ENCODE measurements at regions not wholly inside any gene's neighbourhood (a gene's known extent, or its start where the extent isn't known, plus 50 kb on each side); places are given as distances from the start of the nearest gene placed in this dataset.
"Not testable (repeated sequence)": the region's sequence is repeated elsewhere in the genome, so short reads cannot be mapped to it uniquely, and the experiment has no call there.

GRCh38 chr10:133021963-133022775 lies 65.6 kb upstream of the ADGRA1 start:
- no peak for DNase-seq (ENCODE audit: extremely low read depth in 1 of 11, low read depth in 9 of 11, low spot score in 4 of 11)

- no peak for DNase-seq (ENCODE audit: extremely low read depth in 1 of 11, low read depth in 9 of 11, low spot score in 4 of 11)
Measured at GRCh38 chr10:133021116-133021962, 66.4 kb upstream of the ADGRA1 start.

GRCh38 chr10:133020193-133020817 lies 67.4 kb upstream of the ADGRA1 start:
- no peak for DNase-seq (ENCODE audit: extremely low read depth in 1 of 11, low read depth in 9 of 11, low spot score in 4 of 11)

GRCh38 chr10:133019651-133020050 lies 68.1 kb upstream of the ADGRA1 start:
- DNase-seq (ENCODE audit: extremely low read depth in 1 of 11, low read depth in 9 of 11, low spot score in 4 of 11) = no peak

- DNase-seq (ENCODE audit: extremely low read depth in 1 of 11, low read depth in 9 of 11, low spot score in 4 of 11) = no peak
Measured at GRCh38 chr10:133019191-133019590, 68.5 kb upstream of the ADGRA1 start.

- DNase-seq (ENCODE audit: extremely low read depth in 1 of 11, low read depth in 9 of 11, low spot score in 4 of 11) = no peak
Measured at GRCh38 chr10:133018491-133018890, 69.2 kb upstream of the ADGRA1 start.

GRCh38 chr10:133017203-133017601 lies 70.5 kb upstream of the ADGRA1 start:
- no peak for DNase-seq (ENCODE audit: extremely low read depth in 1 of 11, low read depth in 9 of 11, low spot score in 4 of 11)

- DNase-seq (ENCODE audit: extremely low read depth in 1 of 11, low read depth in 9 of 11, low spot score in 4 of 11) = no peak
Measured at GRCh38 chr10:133016493-133017202, 71.1 kb upstream of the ADGRA1 start.

GRCh38 chr10:133015816-133016462 lies 71.8 kb upstream of the ADGRA1 start:
- DNase-seq (ENCODE audit: extremely low read depth in 1 of 11, low read depth in 9 of 11, low spot score in 4 of 11) = no peak

- DNase-seq (ENCODE audit: extremely low read depth in 1 of 11, low read depth in 9 of 11, low spot score in 4 of 11) = no peak
Measured at GRCh38 chr10:133015321-133015720, 72.4 kb upstream of the ADGRA1 start.

GRCh38 chr10:133014416-133015210 lies 72.2 kb upstream of the CFAP46 start:
- DNase-seq (ENCODE audit: extremely low read depth in 1 of 11, low read depth in 9 of 11, low spot score in 4 of 11) = no peak

GRCh38 chr10:133013463-133013862 lies 71.1 kb upstream of the CFAP46 start:
- no peak for DNase-seq (ENCODE audit: extremely low read depth in 1 of 11, low read depth in 9 of 11, low spot score in 4 of 11)

- DNase-seq (ENCODE audit: extremely low read depth in 1 of 11, low read depth in 9 of 11, low spot score in 4 of 11) = no peak
Measured at GRCh38 chr10:133012573-133013359, 70.4 kb upstream of the CFAP46 start.

- DNase-seq (ENCODE audit: extremely low read depth in 1 of 11, low read depth in 9 of 11, low spot score in 4 of 11) = peak in 1 of 11 donors; percentile 28
Measured at GRCh38 chr10:133011882-133012281, 69.5 kb upstream of the CFAP46 start.

- DNase-seq (ENCODE audit: extremely low read depth in 1 of 11, low read depth in 9 of 11, low spot score in 4 of 11) = not testable (repeated sequence)
Measured at GRCh38 chr10:133011393-133011792, 69.0 kb upstream of the CFAP46 start.

GRCh38 chr10:133010843-133011179 lies 68.4 kb upstream of the CFAP46 start:
- not testable (repeated sequence) for DNase-seq (ENCODE audit: extremely low read depth in 1 of 11, low read depth in 9 of 11, low spot score in 4 of 11)

- no peak for DNase-seq (ENCODE audit: extremely low read depth in 1 of 11, low read depth in 9 of 11, low spot score in 4 of 11)
Measured at GRCh38 chr10:133010095-133010842, 67.9 kb upstream of the CFAP46 start.
